IMR-90 (cell line): ENCODE measurements at regions not wholly inside any gene's neighbourhood (a gene's known extent, or its start where the extent isn't known, plus 50 kb on each side); places are given as distances from the start of the nearest gene placed in this dataset.

Experiments
- ATAC-seq: fragments of 200-7000 bp; cut with Tn5 transposase; 2 replicates; pipeline ENCODE4 v1.9.1; 2020; ENCODE audit warnings: low read depth, mild to moderate bottlenecking, moderate library complexity
- BruUV-seq: library from RNA; stranded (reverse); fragments of 400-500 nt; replicated peaks from 2 replicates; lab custom pipeline; 2021; lab: Mats Ljungman, UMichigan
- CTCF ChIA-PET: fragments of 300-600 bp; formaldehyde crosslinking; extraction: SDS; loops from one replicate; lab custom pipeline; 2021; ENCODE audit warnings: antibody characterized with exemption; lab: Yijun Ruan, JAX
- POLR2A ChIA-PET: fragments of 300-600 bp; sonication (Branson Sonifier 250); formaldehyde crosslinking; loops from one replicate; lab custom pipeline; 2022; ENCODE audit warnings: antibody characterized with exemption; ENCODE audit not compliant: unreplicated experiment; lab: Charles Lee
- DNase-seq: peaks from one replicate; pipeline ENCODE4 v3.0.0; 2013
- H2AFZ ChIP-seq: replicated peaks from 2 replicates; pipeline ENCODE3; 2013; ENCODE audit warnings: low read length, mild to moderate bottlenecking; ENCODE audit not compliant: poor library complexity
- H2AK5ac ChIP-seq: 2 replicates; pipeline ENCODE4 v1.6.1; 2013; ENCODE audit warnings: low read depth, low read length, inconsistent platforms
- H2AK9ac ChIP-seq: replicated peaks from 2 replicates; pipeline ENCODE3; 2013; ENCODE audit warnings: mild to moderate bottlenecking, low read depth, low read length, moderate library complexity; ENCODE audit not compliant: poor library complexity
- H2BK120ac ChIP-seq: 2 replicates; pipeline ENCODE4 v1.6.1; 2013; ENCODE audit warnings: low read depth, low read length, inconsistent platforms
- H2BK15ac ChIP-seq: 3 replicates; pipeline ENCODE4 v1.6.1; 2013; ENCODE audit warnings: low read depth, low read length, inconsistent platforms
- H2BK20ac ChIP-seq: 2 replicates; pipeline ENCODE4 v1.6.1; 2013; ENCODE audit warnings: low read depth, mild to moderate bottlenecking, inconsistent platforms, low read length, moderate library complexity
- H2BK5ac ChIP-seq: 2 replicates; pipeline ENCODE4 v1.6.1; 2013; ENCODE audit warnings: mild to moderate bottlenecking, low read depth, low read length, inconsistent platforms; ENCODE audit not compliant: poor library complexity, severe bottlenecking
- H3K14ac ChIP-seq: replicated peaks from 2 replicates; pipeline ENCODE4 v1.6.1; 2013; ENCODE audit warnings: low read depth, low read length, inconsistent platforms
- H3K18ac ChIP-seq: 2 replicates; pipeline ENCODE4 v1.6.1; 2013; ENCODE audit warnings: low read depth, low read length, control low read depth
- H3K23ac ChIP-seq: 2 replicates; pipeline ENCODE4 v1.6.1; 2013; ENCODE audit warnings: low read depth, low read length, inconsistent platforms
- H3K27ac ChIP-seq: 2 replicates; pipeline ENCODE4 v1.5.1; 2013; ENCODE audit warnings: mild to moderate bottlenecking, control low read depth, low read length; ENCODE audit not compliant: insufficient read depth
- H3K27me3 ChIP-seq: 2 replicates; pipeline ENCODE4 v1.6.1; 2013; ENCODE audit warnings: low read length; ENCODE audit not compliant: control insufficient read depth, insufficient read depth
- H3K36me3 ChIP-seq: 2 replicates; pipeline ENCODE4 v1.6.1; 2013; ENCODE audit warnings: low read length, mixed read lengths; ENCODE audit not compliant: control insufficient read depth, insufficient read depth
- H3K4ac ChIP-seq: 2 replicates; pipeline ENCODE4 v1.6.1; 2013; ENCODE audit warnings: low read depth, low read length, inconsistent platforms
- H3K4me1 ChIP-seq: 2 replicates; pipeline ENCODE4 v1.6.1; 2013; ENCODE audit warnings: low read length, mixed read lengths; ENCODE audit not compliant: control insufficient read depth, insufficient read depth
- H3K4me2 ChIP-seq: 2 replicates; pipeline ENCODE4 v1.6.1; 2013; ENCODE audit warnings: low read depth, mild to moderate bottlenecking, control low read depth, low read length, moderate library complexity
- H3K4me3 ChIP-seq: 2 replicates; pipeline ENCODE4 v1.5.1; 2013; ENCODE audit warnings: low read depth, mild to moderate bottlenecking, control low read depth, low read length, moderate library complexity; ENCODE audit not compliant: insufficient read depth
- H3K56ac ChIP-seq: 2 replicates; pipeline ENCODE4 v1.6.1; 2013; ENCODE audit warnings: low read length, inconsistent platforms; ENCODE audit not compliant: insufficient read depth; ENCODE audit errors: extremely low read depth
- H3K79me1 ChIP-seq, 2 experiments: 2 replicates each; pipeline ENCODE4 v1.6.1; 2013; ENCODE audit warnings: low read length in 2 of 2, inconsistent platforms in 1 of 2, low read depth in 1 of 2
- H3K9ac ChIP-seq: 2 replicates; pipeline ENCODE4 v1.6.1; 2013; ENCODE audit warnings: low read depth, low read length, control low read depth
- H3K9me1 ChIP-seq: 2 replicates; pipeline ENCODE4 v1.6.1; 2013; ENCODE audit warnings: low read length, inconsistent platforms; ENCODE audit not compliant: insufficient read depth
- H3K9me3 ChIP-seq: 2 replicates; pipeline ENCODE4 v1.6.1; 2013; ENCODE audit warnings: low read length; ENCODE audit not compliant: control insufficient read depth, insufficient read depth
- H4K20me1 ChIP-seq: 2 replicates; pipeline ENCODE4 v1.6.1; 2013; ENCODE audit warnings: low read length, inconsistent platforms; ENCODE audit not compliant: insufficient read depth
- H4K5ac ChIP-seq: 2 replicates; pipeline ENCODE4 v1.6.1; 2013; ENCODE audit warnings: mild to moderate bottlenecking, low read depth, low read length, control low read depth
- H4K8ac ChIP-seq, 2 experiments: 2 replicates each; pipeline ENCODE4 v1.6.1; 2013; ENCODE audit warnings: low read depth in 2 of 2, low read length in 2 of 2, control low read depth in 1 of 2, inconsistent platforms in 1 of 2
- H4K91ac ChIP-seq: 2 replicates; pipeline ENCODE4 v1.6.1; 2013; ENCODE audit warnings: low read depth, low read length, inconsistent platforms; ENCODE audit not compliant: insufficient read depth
- BHLHE40 ChIP-seq: fragments of 150-350 bp; IDR thresholded peaks from 2 replicates; pipeline ENCODE4 v1.6.1; 2016; ENCODE audit warnings: mild to moderate bottlenecking, low read depth, low read length
- CEBPB ChIP-seq: IDR thresholded peaks from 2 replicates; pipeline ENCODE4 v1.6.1; 2012; ENCODE audit warnings: low read depth, low read length, improper control_type of control experiment
- FOS ChIP-seq: fragments of 150-350 bp; IDR thresholded peaks from 2 replicates; pipeline ENCODE4 v1.6.1; 2016; ENCODE audit warnings: low read depth, low read length
- MAFK ChIP-seq: IDR thresholded peaks from 2 replicates; pipeline ENCODE4 v1.6.1; 2012; ENCODE audit warnings: low read depth, low read length, improper control_type of control experiment
- MAZ ChIP-seq: IDR thresholded peaks from 2 replicates; pipeline ENCODE4 v1.6.1; 2012; ENCODE audit warnings: low read depth, mild to moderate bottlenecking, low read length, improper control_type of control experiment, moderate library complexity, borderline replicate concordance
- MXI1 ChIP-seq: IDR thresholded peaks from 2 replicates; pipeline ENCODE4 v1.6.1; 2012; ENCODE audit warnings: low read depth, mild to moderate bottlenecking, low read length, moderate library complexity, borderline replicate concordance
- POLR2A ChIP-seq: IDR thresholded peaks from 2 replicates; pipeline ENCODE4 v1.6.1; 2012; ENCODE audit warnings: mild to moderate bottlenecking, low read depth, low read length
- RAD21 ChIP-seq: IDR thresholded peaks from 2 replicates; pipeline ENCODE4 v1.6.1; 2012; ENCODE audit warnings: low read length, improper control_type of control experiment
- RFX5 ChIP-seq: IDR thresholded peaks from 2 replicates; pipeline ENCODE4 v1.8.0; 2012; ENCODE audit warnings: low read depth, mild to moderate bottlenecking, low read length, moderate library complexity
- WGBS, 2 experiments: methylation state at CpG; one replicate each; pipeline versions ENCODE4 v1.1.5 to v1.1.7; 2013; ENCODE audit warnings: missing lambda C conversion rate in 2 of 2; ENCODE audit not compliant: insufficient read length in 1 of 2; ENCODE audit errors: extremely low coverage in 2 of 2; 5-methylcytosine and 5-hydroxymethylcytosine counted together
- dilution Hi-C: fragments of 300-500 bp; cut with HindIII; formaldehyde crosslinking; loops from one replicate; pipeline ENCODE4 v1.14.3; 2018; ENCODE audit warnings: low sequenced_read_pairs; ENCODE audit not compliant: unreplicated experiment
- in situ Hi-C: fragments of 300-500 bp; cut with MboI; formaldehyde crosslinking; loops from 3 replicates; pipeline ENCODE4 v1.14.3; 2019; ENCODE audit warnings: low sequenced_read_pairs, inconsistent platforms, mixed read lengths
- intact Hi-C: fragments of 100-400 bp; cut with micrococcal nuclease; formaldehyde crosslinking; loops from 2 replicates; pipeline ENCODE4 v1.10.0; 2022
- TF ChIP-seq, protein P1 (sequence below): fragments of 150-350 bp; IDR thresholded peaks from 2 replicates; pipeline ENCODE4 v1.6.1; 2016; ENCODE audit warnings: low read depth, mild to moderate bottlenecking, low read length, moderate library complexity, borderline replicate concordance
- TF ChIP-seq, protein P2 (sequence below): conservative IDR thresholded peaks from 2 replicates; pipeline ENCODE4 v1.5.1; 2012; ENCODE audit warnings: mild to moderate bottlenecking, low read depth, low read length, improper control_type of control experiment

DNA sequence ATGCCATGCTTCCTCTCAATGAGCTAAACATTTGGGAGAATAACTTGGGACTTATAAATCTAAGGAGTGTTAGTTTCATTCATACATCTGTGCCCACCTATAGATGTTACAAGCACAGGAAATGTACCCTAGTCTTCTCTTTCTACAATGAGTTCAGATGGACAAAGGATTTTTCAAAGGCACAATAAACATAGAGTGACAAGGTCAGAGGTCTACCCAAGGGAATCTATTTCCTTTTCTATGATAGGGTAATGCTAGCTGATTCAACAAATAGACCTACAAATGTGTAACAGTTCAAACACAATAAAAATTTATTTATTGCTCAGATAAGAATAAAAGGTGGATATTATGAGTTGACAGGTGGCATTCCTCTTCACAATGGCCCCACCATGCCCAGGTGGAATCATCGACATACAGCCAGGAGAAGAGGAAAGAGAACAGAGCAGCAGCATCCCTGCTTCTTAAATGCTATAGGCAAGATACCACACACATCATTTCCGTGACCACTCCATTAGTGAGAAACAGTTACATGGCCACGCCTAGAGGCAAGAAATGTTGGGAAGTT, 421.8 kb downstream of the HNRNPD start:
- H3K27me3 ChIP-seq, result no peaks in the 10 kb centered on the region
- intact Hi-C loops (no loop called here), dilution Hi-C loops (no loop called here), in situ Hi-C loops (no loop called here)
- no peak overlapping the region for H3K56ac ChIP-seq
- no peaks in the 10 kb centered on the region for H3K4me1 ChIP-seq
- no peak overlapping the region for H3K14ac ChIP-seq
- H2AK9ac ChIP-seq, result no peak overlapping the region
- no peak overlapping the region for H3K23ac ChIP-seq
- H4K91ac ChIP-seq, result no peak overlapping the region
- no peak overlapping the region for H2BK5ac ChIP-seq
- BruUV-seq, result no TSS peak
- H4K8ac ChIP-seq, result no peak overlapping the region
- H3K4me3 ChIP-seq, result no peak overlapping the region
- H4K5ac ChIP-seq, result no peak overlapping the region
- no peak overlapping the region for H2BK15ac ChIP-seq
- H3K79me1 ChIP-seq, result no peaks in the 10 kb centered on the region
- CTCF ChIA-PET, result no interaction called here
- H2BK20ac ChIP-seq, result no peak overlapping the region
- no peak overlapping the region for H2AFZ ChIP-seq
- no peak for DNase-seq
- no peaks in the 10 kb centered on the region for H4K20me1 ChIP-seq
- no peak overlapping the region for H3K4ac ChIP-seq
- TF ChIP-seq FOS (no peak), BHLHE40 (no peak), RFX5 (no peak), MXI1 (no peak), RAD21 (no peak), MAFK (no peak), CEBPB (no peak), MAZ (no peak), POLR2A (no peak)
- TF ChIP-seq, protein P1, sequence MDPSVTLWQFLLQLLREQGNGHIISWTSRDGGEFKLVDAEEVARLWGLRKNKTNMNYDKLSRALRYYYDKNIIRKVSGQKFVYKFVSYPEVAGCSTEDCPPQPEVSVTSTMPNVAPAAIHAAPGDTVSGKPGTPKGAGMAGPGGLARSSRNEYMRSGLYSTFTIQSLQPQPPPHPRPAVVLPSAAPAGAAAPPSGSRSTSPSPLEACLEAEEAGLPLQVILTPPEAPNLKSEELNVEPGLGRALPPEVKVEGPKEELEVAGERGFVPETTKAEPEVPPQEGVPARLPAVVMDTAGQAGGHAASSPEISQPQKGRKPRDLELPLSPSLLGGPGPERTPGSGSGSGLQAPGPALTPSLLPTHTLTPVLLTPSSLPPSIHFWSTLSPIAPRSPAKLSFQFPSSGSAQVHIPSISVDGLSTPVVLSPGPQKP, result no peak
- TF ChIP-seq, protein P2, sequence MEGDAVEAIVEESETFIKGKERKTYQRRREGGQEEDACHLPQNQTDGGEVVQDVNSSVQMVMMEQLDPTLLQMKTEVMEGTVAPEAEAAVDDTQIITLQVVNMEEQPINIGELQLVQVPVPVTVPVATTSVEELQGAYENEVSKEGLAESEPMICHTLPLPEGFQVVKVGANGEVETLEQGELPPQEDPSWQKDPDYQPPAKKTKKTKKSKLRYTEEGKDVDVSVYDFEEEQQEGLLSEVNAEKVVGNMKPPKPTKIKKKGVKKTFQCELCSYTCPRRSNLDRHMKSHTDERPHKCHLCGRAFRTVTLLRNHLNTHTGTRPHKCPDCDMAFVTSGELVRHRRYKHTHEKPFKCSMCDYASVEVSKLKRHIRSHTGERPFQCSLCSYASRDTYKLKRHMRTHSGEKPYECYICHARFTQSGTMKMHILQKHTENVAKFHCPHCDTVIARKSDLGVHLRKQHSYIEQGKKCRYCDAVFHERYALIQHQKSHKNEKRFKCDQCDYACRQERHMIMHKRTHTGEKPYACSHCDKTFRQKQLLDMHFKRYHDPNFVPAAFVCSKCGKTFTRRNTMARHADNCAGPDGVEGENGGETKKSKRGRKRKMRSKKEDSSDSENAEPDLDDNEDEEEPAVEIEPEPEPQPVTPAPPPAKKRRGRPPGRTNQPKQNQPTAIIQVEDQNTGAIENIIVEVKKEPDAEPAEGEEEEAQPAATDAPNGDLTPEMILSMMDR, result no peak
- no peak overlapping the region for H2BK120ac ChIP-seq
- no peaks in the 10 kb centered on the region for H3K9me3 ChIP-seq
- no peak overlapping the region for H3K18ac ChIP-seq
- no peaks in the 10 kb centered on the region for H3K36me3 ChIP-seq
- POLR2A ChIA-PET, result no interaction called here
- ATAC-seq, result no peak
- H3K4me2 ChIP-seq, result no peak overlapping the region
- no peak overlapping the region for H3K27ac ChIP-seq
- no peak overlapping the region for H2AK5ac ChIP-seq
- WGBS, 2 experiments, result no CpG with 5 or more reads among the region's 3 CpGs
- no peak overlapping the region for H3K9ac ChIP-seq
- H3K9me1 ChIP-seq, result no peaks in the 10 kb centered on the region
